ENCODE measurements at regions not wholly inside any gene's neighbourhood (a gene's known extent, or its start where the extent isn't known, plus 50 kb on each side); places are given as distances from the start of the nearest gene placed in this dataset.

DNA sequence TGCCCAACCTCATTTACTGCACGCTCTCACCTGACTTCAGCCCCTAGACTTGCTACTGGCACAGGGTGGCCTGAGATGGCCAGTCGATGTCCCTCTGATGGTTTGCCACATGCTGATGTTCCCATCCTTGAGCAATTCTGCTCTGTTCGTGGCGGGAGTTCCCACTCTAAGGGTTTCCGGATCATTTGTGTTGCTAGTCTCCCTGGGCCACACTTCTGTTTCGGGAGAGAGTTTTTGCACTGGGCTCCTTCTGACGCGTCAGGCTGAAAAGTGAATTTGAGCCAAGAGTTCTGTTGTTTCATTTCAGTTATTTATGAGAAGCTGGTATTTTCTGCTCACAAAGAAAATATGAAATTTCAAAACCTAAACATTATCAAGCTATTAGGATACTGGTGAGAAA, 597.7 kb downstream of the BNC2 start:
- Mint-ChIP-seq H3K36me3 (no peaks in the 10 kb centered on the region), H3K4me1 (peaks cover 9% of the 10 kb centered on the region), H3K27me3 (ENCODE audit: low read depth) (no peaks in the 10 kb centered on the region), H3K4me3 (no peak overlapping the region), H3K27ac (no peak overlapping the region), H3K9me3 (no peaks in the 10 kb centered on the region)
- ChIA-PET POLR2A (no interaction called here), CTCF (no interaction called here)
- no peak for DNase-seq (ENCODE audit: low spot score)
- ATAC-seq: no peak
- TF ChIP-seq ZNF121 (CRISPR knock-in tag; IDR thresholded peaks at IDR 0.05) (no peak), ZNF423 (CRISPR knock-in tag; IDR thresholded peaks at IDR 0.05) (no peak), OVOL2 (CRISPR knock-in tag; IDR thresholded peaks at IDR 0.05; ENCODE audit: borderline replicate concordance) (no peak)
- TF ChIP-seq, protein P1, sequence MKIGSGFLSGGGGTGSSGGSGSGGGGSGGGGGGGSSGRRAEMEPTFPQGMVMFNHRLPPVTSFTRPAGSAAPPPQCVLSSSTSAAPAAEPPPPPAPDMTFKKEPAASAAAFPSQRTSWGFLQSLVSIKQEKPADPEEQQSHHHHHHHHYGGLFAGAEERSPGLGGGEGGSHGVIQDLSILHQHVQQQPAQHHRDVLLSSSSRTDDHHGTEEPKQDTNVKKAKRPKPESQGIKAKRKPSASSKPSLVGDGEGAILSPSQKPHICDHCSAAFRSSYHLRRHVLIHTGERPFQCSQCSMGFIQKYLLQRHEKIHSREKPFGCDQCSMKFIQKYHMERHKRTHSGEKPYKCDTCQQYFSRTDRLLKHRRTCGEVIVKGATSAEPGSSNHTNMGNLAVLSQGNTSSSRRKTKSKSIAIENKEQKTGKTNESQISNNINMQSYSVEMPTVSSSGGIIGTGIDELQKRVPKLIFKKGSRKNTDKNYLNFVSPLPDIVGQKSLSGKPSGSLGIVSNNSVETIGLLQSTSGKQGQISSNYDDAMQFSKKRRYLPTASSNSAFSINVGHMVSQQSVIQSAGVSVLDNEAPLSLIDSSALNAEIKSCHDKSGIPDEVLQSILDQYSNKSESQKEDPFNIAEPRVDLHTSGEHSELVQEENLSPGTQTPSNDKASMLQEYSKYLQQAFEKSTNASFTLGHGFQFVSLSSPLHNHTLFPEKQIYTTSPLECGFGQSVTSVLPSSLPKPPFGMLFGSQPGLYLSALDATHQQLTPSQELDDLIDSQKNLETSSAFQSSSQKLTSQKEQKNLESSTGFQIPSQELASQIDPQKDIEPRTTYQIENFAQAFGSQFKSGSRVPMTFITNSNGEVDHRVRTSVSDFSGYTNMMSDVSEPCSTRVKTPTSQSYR (CRISPR knock-in tag; IDR thresholded peaks at IDR 0.05): no peak
- TF ChIP-seq, protein P2, sequence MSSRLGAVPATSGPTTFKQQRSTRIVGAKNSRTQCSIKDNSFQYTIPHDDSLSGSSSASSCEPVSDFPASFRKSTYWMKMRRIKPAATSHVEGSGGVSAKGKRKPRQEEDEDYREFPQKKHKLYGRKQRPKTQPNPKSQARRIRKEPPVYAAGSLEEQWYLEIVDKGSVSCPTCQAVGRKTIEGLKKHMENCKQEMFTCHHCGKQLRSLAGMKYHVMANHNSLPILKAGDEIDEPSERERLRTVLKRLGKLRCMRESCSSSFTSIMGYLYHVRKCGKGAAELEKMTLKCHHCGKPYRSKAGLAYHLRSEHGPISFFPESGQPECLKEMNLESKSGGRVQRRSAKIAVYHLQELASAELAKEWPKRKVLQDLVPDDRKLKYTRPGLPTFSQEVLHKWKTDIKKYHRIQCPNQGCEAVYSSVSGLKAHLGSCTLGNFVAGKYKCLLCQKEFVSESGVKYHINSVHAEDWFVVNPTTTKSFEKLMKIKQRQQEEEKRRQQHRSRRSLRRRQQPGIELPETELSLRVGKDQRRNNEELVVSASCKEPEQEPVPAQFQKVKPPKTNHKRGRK (CRISPR knock-in tag; IDR thresholded peaks at IDR 0.05; ENCODE audit: borderline replicate concordance): no peak
- TF ChIP-seq, protein P3, sequence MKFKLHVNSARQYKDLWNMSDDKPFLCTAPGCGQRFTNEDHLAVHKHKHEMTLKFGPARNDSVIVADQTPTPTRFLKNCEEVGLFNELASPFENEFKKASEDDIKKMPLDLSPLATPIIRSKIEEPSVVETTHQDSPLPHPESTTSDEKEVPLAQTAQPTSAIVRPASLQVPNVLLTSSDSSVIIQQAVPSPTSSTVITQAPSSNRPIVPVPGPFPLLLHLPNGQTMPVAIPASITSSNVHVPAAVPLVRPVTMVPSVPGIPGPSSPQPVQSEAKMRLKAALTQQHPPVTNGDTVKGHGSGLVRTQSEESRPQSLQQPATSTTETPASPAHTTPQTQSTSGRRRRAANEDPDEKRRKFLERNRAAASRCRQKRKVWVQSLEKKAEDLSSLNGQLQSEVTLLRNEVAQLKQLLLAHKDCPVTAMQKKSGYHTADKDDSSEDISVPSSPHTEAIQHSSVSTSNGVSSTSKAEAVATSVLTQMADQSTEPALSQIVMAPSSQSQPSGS (CRISPR knock-in tag; IDR thresholded peaks at IDR 0.05; ENCODE audit: borderline replicate concordance, low read depth): no peak
- TF ChIP-seq, protein P4, sequence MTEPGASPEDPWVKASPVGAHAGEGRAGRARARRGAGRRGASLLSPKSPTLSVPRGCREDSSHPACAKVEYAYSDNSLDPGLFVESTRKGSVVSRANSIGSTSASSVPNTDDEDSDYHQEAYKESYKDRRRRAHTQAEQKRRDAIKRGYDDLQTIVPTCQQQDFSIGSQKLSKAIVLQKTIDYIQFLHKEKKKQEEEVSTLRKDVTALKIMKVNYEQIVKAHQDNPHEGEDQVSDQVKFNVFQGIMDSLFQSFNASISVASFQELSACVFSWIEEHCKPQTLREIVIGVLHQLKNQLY (CRISPR knock-in tag; IDR thresholded peaks at IDR 0.05): no peak
- TF ChIP-seq, protein P5, sequence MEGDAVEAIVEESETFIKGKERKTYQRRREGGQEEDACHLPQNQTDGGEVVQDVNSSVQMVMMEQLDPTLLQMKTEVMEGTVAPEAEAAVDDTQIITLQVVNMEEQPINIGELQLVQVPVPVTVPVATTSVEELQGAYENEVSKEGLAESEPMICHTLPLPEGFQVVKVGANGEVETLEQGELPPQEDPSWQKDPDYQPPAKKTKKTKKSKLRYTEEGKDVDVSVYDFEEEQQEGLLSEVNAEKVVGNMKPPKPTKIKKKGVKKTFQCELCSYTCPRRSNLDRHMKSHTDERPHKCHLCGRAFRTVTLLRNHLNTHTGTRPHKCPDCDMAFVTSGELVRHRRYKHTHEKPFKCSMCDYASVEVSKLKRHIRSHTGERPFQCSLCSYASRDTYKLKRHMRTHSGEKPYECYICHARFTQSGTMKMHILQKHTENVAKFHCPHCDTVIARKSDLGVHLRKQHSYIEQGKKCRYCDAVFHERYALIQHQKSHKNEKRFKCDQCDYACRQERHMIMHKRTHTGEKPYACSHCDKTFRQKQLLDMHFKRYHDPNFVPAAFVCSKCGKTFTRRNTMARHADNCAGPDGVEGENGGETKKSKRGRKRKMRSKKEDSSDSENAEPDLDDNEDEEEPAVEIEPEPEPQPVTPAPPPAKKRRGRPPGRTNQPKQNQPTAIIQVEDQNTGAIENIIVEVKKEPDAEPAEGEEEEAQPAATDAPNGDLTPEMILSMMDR (IDR thresholded peaks at IDR 0.05): no peak
- TF ChIP-seq, protein P6, sequence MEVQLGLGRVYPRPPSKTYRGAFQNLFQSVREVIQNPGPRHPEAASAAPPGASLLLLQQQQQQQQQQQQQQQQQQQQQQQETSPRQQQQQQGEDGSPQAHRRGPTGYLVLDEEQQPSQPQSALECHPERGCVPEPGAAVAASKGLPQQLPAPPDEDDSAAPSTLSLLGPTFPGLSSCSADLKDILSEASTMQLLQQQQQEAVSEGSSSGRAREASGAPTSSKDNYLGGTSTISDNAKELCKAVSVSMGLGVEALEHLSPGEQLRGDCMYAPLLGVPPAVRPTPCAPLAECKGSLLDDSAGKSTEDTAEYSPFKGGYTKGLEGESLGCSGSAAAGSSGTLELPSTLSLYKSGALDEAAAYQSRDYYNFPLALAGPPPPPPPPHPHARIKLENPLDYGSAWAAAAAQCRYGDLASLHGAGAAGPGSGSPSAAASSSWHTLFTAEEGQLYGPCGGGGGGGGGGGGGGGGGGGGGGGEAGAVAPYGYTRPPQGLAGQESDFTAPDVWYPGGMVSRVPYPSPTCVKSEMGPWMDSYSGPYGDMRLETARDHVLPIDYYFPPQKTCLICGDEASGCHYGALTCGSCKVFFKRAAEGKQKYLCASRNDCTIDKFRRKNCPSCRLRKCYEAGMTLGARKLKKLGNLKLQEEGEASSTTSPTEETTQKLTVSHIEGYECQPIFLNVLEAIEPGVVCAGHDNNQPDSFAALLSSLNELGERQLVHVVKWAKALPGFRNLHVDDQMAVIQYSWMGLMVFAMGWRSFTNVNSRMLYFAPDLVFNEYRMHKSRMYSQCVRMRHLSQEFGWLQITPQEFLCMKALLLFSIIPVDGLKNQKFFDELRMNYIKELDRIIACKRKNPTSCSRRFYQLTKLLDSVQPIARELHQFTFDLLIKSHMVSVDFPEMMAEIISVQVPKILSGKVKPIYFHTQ (CRISPR knock-in tag; IDR thresholded peaks at IDR 0.05): no peak

DNA sequence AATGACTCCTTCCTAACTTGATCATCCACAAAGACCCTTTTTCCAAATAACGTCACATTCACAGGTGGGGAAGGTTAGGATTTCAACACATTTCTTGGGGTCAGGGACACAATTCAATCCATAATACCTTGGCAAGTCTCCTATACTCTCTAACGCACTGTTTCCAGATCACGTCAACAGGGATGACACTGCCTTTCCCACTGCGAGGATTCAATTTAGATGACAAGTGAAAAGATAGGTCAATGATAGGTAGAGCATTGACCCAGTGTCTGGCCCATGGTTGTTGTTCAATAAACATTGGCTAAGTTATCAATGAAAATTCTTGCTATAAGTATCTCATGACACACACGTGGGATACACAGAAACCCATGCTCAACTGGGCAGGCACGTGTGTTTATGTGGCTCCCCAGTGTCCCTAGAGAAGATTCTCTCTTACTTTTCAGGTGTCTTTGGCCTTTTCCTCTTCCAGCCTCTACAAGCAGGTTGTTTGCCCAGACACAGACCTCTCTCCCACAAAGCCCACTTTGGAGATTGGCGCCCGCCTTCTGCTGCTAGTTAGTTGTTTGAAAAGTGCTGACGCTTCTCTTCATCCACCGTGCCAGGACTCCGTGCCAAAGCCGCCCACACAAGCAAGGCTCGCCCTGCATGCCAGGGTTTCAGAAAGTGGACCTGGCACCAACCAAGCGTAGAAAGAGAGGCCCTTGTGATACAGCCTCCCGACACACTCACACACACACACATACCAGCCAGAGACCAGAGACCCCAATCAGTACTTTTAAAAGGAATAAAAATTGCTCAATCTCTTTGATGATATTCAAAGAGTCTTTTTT, 594.5 kb downstream of the BNC2 start:
- Mint-ChIP-seq H3K27ac (no peak overlapping the region), H3K4me1 (peaks cover 9% of the 10 kb centered on the region), H3K36me3 (no peaks in the 10 kb centered on the region), H3K9me3 (no peaks in the 10 kb centered on the region), H3K27me3 (ENCODE audit: low read depth) (no peaks in the 10 kb centered on the region), H3K4me3 (no peak overlapping the region)
- no peak for DNase-seq (ENCODE audit: low spot score)
- ChIA-PET POLR2A (no interaction called here), CTCF (no interaction called here)
- no peak for ATAC-seq
- TF ChIP-seq FOXK1 (CRISPR knock-in tag; IDR thresholded peaks at IDR 0.05): no peak
- TF ChIP-seq ZNF423 (CRISPR knock-in tag; IDR thresholded peaks at IDR 0.05): no peak
- TF ChIP-seq, protein P7, sequence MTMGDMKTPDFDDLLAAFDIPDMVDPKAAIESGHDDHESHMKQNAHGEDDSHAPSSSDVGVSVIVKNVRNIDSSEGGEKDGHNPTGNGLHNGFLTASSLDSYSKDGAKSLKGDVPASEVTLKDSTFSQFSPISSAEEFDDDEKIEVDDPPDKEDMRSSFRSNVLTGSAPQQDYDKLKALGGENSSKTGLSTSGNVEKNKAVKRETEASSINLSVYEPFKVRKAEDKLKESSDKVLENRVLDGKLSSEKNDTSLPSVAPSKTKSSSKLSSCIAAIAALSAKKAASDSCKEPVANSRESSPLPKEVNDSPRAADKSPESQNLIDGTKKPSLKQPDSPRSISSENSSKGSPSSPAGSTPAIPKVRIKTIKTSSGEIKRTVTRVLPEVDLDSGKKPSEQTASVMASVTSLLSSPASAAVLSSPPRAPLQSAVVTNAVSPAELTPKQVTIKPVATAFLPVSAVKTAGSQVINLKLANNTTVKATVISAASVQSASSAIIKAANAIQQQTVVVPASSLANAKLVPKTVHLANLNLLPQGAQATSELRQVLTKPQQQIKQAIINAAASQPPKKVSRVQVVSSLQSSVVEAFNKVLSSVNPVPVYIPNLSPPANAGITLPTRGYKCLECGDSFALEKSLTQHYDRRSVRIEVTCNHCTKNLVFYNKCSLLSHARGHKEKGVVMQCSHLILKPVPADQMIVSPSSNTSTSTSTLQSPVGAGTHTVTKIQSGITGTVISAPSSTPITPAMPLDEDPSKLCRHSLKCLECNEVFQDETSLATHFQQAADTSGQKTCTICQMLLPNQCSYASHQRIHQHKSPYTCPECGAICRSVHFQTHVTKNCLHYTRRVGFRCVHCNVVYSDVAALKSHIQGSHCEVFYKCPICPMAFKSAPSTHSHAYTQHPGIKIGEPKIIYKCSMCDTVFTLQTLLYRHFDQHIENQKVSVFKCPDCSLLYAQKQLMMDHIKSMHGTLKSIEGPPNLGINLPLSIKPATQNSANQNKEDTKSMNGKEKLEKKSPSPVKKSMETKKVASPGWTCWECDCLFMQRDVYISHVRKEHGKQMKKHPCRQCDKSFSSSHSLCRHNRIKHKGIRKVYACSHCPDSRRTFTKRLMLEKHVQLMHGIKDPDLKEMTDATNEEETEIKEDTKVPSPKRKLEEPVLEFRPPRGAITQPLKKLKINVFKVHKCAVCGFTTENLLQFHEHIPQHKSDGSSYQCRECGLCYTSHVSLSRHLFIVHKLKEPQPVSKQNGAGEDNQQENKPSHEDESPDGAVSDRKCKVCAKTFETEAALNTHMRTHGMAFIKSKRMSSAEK (CRISPR knock-in tag; IDR thresholded peaks at IDR 0.05; ENCODE audit: borderline replicate concordance): no peak
- TF ChIP-seq, protein P4 (CRISPR knock-in tag; IDR thresholded peaks at IDR 0.05): no peak
- no peak for TF ChIP-seq GRHL2 (CRISPR knock-in tag; IDR thresholded peaks at IDR 0.05; ENCODE audit: insufficient replicate concordance, severe bottlenecking)
- no peak for TF ChIP-seq ZNF671 (CRISPR knock-in tag; IDR thresholded peaks at IDR 0.05)
- no peak for TF ChIP-seq TP53 (CRISPR knock-in tag; IDR thresholded peaks at IDR 0.05)
- TF ChIP-seq, protein P8, sequence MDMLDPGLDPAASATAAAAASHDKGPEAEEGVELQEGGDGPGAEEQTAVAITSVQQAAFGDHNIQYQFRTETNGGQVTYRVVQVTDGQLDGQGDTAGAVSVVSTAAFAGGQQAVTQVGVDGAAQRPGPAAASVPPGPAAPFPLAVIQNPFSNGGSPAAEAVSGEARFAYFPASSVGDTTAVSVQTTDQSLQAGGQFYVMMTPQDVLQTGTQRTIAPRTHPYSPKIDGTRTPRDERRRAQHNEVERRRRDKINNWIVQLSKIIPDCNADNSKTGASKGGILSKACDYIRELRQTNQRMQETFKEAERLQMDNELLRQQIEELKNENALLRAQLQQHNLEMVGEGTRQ (CRISPR knock-in tag; IDR thresholded peaks at IDR 0.05): no peak
